ENCODE measurements at regions not wholly inside any gene's neighbourhood (a gene's known extent, or its start where the extent isn't known, plus 50 kb on each side); places are given as distances from the start of the nearest gene placed in this dataset.

DNA sequence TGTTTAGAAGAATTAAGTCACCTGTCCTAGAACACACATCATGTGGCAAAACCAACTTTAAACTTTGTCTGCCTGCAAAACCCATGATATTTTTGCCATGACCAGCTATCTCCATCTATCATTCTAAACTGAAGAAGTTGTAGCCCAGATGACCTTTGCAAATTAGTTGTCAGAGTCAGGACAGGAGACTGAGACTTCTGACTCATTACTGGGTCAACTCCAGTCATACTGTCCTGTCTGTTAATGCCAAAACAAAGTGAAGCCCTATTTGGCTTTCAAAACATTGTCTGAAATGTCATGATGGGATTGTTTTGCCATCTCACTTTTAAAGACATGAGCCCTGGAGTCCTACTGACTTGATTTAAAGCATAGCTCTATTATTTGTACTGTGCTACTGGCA lies 365.7 kb upstream of the CPEB2 start:
- no peak for DNase-seq
- intact Hi-C loops (cut with DNase I) = no loop called here

GRCh38 chr4:14640476-14640875 lies 361.8 kb upstream of the CPEB2 start:
- DNase-seq = no peak
- intact Hi-C loops (cut with DNase I) = no loop called here

DNA sequence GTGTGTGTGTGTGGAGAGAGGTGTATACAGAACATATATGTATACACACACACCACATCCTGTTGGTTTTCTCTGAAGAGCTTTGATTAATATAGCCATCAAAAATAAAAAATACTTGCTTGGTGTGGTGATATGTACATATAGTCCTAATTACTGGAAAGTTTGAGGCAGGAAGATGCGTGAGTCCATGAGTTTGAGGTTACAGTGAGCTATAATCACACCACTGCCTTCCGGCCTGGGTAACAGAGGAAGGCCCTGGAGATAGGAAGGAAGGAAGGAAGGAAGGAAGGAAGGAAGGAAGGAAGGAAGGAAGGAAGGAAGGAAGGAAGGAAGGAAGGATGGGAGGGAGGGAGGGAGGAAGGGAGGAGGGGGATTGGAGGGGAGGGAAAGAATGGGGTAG lies 360.4 kb upstream of the CPEB2 start:
- intact Hi-C loops (cut with DNase I) = no loop called here
- DNase-seq = no peak

DNA sequence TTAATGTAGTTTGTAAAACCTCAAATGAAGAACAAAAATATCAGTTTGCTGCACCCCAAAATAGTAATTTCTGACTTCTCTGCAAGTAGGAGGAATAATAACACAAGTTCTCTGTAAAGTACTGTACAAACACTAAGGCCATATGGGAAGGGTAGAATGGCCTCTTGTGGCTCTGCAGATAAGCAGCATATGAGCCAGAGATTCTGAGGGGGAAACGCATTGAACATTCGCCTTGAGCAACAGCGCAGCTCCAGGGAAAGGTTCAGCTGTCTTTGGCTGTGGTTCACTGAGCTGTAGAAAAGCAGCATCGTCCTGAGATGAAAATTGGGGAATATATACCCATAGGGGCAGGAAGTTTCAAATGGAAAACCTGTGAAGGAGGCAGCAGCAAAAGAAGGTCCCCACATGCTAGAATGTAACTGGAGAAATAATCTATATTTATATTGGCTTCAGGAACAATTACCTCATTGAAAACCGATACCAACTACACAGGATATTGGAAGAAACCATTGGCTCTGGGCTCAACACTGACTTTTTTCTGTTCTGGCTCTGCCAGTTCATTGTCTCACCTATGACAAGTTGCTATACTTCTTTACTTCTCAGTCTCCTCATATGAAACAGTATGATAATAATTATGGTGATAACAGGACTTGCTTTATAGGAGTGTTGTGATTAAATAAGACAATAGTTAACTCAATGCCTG lies 357.6 kb upstream of the CPEB2 start:
- intact Hi-C loops (cut with DNase I) = no loop called here

DNA sequence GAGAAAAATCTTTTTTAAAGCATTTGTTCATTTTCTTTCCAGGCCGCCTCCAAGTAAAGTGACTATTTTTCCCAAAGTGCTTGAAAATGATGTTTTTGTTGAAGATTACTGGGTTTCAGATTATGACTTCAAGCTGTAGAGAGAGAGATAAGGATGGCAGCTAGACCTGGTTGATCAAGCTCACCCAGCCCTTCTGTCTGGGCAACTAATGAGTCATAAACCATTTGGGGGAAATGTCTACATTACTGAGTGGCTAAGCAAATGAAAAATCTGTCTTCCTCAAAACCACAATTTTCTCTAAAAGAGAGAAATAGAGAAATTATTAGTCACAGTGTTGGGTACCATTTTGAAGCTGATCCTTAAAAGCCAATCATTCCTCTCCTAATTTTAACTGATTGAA lies 355.4 kb upstream of the CPEB2 start:
- intact Hi-C loops (cut with DNase I) = no loop called here
- DNase-seq = no peak

More for the DNA sequence above, 357.6 kb upstream of the CPEB2 start:
- DNase-seq = no peak

DNA sequence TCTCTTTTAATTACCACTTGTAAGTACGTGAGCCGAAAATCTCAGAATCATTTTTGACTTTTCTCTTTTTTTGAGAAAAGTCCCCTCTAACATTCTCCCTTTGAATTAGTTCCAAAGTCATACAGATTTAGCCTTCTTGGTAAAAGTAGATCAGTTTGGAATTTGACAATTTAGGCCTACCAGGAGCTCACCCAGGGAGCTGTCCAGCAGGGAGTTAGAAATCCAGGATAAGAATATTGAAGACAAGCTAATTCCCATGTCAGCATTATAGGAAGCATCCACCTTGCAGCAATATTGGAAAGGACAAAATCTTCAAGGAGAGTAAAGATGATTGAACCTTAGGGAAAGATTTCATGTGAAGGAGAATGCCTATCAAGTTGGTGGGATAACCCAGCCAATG lies 352.2 kb upstream of the CPEB2 start:
- no peak for DNase-seq
- intact Hi-C loops (cut with DNase I) = no loop called here

DNA sequence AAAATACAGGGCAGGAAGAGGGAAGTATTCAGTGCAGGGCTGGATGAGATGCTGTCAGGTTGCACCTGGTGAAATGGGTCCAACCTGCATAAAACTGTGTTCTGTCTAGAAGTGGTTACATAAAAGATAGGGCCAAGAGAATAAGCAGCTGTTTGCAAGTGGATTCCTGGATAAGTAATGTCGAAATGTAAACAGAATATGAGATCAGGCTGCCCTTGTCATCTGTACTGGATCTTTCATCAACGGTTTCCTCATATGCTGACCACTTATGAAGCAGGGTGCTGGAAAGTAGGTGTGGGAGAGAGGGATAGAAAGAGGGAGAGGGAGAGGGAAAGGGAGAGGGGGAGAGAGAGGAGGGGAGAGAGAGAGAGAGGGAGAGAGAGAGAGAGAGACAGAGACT lies 349.8 kb upstream of the CPEB2 start:
- intact Hi-C loops (cut with DNase I) = no loop called here
- no peak for DNase-seq

- no peak for DNase-seq
- intact Hi-C loops (cut with DNase I) = no loop called here
These were observed 348.9 kb upstream of the CPEB2 start for GRCh38 chr4:14653338-14653737.

- intact Hi-C loops (cut with DNase I) = no loop called here
- no peak for DNase-seq
These were observed 343.0 kb upstream of the CPEB2 start for GRCh38 chr4:14659286-14659685.

DNA sequence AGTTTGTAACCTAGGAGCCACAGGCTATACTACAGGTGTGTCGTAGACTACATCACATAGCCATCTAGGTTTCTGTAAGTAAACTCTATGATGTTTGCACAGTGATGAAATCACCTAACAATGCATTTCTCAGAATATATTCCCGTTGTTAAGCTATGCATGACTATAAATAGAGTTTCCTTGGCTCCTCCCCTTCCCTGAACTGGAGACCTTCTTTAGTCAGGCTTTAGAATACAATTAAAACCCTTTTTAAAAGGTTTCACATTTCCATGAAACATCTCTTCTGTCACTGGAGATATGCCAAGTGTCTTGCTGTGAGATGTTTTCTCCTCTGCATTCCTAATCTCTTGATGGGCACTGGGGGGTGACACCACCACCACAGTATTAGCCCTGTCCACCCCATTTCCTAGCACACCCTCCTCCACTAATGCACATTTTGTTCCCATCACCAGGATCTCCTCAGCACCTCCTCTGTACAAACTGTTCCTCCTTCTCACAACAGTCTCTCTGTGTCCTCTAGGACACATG lies 334.6 kb upstream of the CPEB2 start:
- intact Hi-C loops (cut with DNase I) = no loop called here
- no peak for DNase-seq

GRCh38 chr4:14668296-14668695 lies 334.0 kb upstream of the CPEB2 start:
- no peak for DNase-seq
- intact Hi-C loops (cut with DNase I) = no loop called here

- peak in 1 of 42 donors; percentile 3 for DNase-seq
- intact Hi-C loops (cut with DNase I) = no loop called here
These were observed 332.9 kb upstream of the CPEB2 start for GRCh38 chr4:14669371-14669770.

DNA sequence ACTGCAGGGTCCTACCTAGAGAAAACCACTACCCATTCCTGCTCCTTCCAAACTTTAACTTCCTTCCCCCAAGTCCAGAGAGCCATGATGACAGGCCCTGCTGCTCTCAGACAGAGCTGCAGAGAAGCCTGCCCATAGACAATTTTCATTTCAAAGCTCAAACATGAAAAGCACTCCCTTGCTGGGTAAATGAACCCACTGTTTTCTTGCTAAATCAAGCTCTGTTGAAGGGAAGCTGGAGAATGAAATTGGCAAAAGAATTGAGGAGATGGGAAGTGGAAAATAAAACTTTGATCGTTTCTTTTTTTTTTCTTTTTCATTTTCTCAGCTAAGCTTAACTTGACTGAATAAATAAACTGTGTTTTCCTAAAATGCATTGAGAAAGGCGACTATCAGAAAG lies 331.1 kb upstream of the CPEB2 start:
- intact Hi-C loops (cut with DNase I) = no loop called here
- peak in 3 of 42 donors; percentile 3 to 40 (median 9) for DNase-seq

DNA sequence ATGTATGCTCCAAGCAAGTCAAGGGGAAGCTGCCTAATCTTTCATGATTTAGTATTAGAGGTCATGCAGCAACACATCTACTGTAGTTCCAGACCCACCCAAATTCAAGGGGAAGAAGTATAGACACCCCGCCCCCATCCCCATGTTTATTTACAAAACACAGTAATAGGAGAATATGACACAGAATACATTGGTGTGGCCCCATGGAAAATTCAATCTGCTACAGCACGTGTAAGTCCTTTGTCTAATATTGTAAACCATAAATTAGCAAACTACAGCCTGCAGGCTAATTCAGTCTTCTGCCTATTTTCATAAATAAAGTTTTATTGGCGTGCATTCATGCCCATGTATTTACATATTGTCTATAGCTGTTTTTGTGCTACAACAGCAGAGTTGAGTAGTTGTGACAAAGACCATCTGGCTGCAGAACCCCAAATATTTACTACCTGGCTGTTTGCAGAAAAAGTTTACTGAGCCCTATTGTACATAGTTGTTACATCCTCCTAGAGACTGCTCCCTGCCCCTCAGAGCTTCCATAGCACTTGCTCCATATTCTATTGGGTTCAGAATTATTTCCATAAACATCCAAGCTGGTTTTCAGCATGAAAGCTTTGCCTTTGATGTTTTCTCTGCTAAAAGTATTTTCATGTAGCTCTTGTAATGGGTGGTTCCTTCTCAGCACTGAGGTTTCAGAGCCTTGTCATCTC lies 326.8 kb upstream of the CPEB2 start:
- intact Hi-C loops (cut with DNase I) = no loop called here
- no peak for DNase-seq

DNA sequence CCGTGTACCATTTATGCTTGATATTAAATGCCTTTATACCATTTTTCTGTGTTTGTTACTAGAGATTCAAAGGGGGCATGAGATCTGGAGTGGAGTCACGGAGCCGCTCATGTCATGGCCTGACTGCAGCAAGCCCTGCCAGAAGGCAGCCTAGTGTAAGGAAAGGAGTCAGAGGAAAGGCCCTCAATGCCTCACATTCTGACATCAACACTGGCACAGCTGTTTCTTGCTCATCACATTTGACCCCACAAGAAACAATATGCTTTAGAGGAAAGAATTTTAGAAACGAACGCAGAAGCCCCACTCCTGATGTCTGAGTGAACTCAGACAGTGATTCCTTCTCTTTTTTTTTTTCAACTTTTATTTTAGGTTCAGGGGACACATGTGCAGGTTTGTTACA lies 322.4 kb upstream of the CPEB2 start:
- intact Hi-C loops (cut with DNase I) = no loop called here

DNA sequence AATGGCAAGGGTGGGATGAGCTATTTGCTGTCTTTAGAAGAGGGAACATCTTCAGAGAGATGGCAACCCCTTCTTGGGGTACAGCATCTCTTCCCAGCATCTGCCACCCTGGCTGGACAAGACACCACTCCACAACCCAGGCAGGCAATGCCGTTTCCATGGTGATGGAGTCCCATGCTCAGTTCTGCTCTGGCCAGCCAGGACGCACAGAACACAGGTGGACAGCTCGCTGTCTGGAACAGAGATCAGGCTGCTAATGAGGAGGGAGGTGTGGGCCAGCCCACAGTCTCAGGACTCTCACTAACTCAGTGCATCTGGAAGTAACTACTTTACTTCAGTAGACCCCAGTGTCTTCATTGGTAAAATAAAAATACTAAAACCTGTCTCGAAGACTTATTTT lies 321.0 kb upstream of the CPEB2 start:
- no peak for DNase-seq
- intact Hi-C loops (cut with DNase I) = no loop called here

More for the DNA sequence above, 322.4 kb upstream of the CPEB2 start:
- DNase-seq = no peak

GRCh38 chr4:14693728-14694127 lies 308.6 kb upstream of the CPEB2 start:
- intact Hi-C loops (cut with DNase I) = no loop called here
- no peak for DNase-seq

DNA sequence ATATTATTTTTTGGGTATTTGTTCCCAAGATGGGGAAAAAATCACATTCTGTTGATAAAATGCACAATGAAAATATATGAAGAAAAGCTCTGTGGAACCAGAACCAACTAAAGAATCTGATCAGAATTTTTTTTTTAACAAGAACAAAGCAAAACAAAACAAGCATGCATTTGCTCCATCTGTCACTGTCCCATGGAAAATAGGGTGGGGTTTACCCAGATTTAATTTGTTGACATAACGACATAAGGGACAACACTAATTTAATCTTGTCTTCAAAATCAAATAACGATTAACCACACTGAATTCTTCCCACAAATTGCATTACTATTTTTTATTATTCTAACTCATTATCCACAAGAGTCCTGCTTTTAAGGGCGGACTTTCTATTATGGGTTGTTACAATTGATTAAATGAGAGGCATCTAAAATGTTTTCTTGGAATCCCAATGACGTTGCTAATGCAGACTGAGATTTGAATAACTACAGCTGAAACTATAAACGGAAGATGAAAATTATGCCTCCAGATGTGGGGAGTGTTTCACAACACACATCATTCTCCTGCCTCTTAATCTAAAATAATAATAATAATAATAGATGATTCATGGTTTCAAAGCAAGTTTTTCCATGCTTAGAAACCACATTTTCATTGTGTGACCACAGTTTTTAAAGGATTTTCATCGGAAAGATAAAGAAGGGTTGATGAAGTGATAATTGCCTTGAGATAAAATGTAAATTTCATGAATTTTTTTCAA lies 307.0 kb upstream of the CPEB2 start:
- DNase-seq = no peak
- intact Hi-C loops (cut with DNase I) = no loop called here

GRCh38 chr4:14700083-14700482 lies 302.2 kb upstream of the CPEB2 start:
- no peak for DNase-seq
- intact Hi-C loops (cut with DNase I) = no loop called here

GRCh38 chr4:14700544-14700943 lies 301.7 kb upstream of the CPEB2 start:
- intact Hi-C loops (cut with DNase I) = no loop called here
- peak in 20 of 42 donors; percentile 5 to 63 (median 20) for DNase-seq
